Mammary epithelial cell (primary cell): ENCODE measurements at regions not wholly inside any gene's neighbourhood (a gene's known extent, or its start where the extent isn't known, plus 50 kb on each side); places are given as distances from the start of the nearest gene placed in this dataset.

ENCODE experiments used
- EZH2 ChIP-seq: IDR thresholded peaks from 2 replicates; pipeline ENCODE4 v1.6.1; 2012; ENCODE audit warnings: low read length, inconsistent platforms, borderline replicate concordance
- TF ChIP-seq, protein P1 (sequence below), 2 donors: IDR thresholded peaks in 1 of 2; conservative IDR thresholded peaks in 1 of 2; 2 replicates each; pipeline ENCODE4 v1.5.1; 2011 to 2012; ENCODE audit warnings: inconsistent platforms in 2 of 2, low read length in 2 of 2, mild to moderate bottlenecking in 2 of 2, control low read depth in 1 of 2, low read depth in 1 of 2; ENCODE audit not compliant: insufficient read depth in 1 of 2; ENCODE audit errors: extremely low read depth in 1 of 2

DNA sequence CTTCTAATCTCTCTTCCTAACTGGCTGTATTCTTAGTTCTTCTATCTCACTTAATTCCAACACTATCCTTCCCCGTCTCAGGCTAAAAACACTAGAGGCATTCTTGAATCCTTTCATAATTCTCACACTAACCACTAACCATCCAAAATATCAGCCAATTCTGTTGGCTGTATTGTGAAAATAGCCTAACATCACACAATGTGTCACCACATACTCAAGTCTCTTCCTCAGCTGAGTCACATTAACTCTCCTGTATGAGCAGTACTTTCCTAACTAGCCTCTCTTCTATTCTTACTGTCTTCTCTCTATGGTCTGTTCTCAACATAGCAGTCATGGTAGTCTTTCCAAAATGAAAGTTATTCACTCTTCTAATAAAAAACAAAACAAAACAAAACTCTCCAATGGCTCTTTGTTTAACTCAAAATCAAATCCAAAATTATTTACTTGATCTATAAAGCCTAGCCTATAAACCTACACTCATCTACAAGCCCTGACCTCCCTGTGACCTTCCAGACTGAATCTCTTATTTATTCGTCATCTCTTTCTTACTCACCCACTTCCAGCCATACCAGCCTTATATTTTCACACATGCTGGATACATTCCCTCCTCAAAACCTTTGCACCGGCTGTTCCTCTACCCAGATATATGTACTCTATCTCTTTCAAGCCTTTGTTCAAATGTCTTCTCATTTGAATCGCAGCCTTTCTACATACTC lies 445.9 kb downstream of the TLL1 start:
- TF ChIP-seq, protein P1, sequence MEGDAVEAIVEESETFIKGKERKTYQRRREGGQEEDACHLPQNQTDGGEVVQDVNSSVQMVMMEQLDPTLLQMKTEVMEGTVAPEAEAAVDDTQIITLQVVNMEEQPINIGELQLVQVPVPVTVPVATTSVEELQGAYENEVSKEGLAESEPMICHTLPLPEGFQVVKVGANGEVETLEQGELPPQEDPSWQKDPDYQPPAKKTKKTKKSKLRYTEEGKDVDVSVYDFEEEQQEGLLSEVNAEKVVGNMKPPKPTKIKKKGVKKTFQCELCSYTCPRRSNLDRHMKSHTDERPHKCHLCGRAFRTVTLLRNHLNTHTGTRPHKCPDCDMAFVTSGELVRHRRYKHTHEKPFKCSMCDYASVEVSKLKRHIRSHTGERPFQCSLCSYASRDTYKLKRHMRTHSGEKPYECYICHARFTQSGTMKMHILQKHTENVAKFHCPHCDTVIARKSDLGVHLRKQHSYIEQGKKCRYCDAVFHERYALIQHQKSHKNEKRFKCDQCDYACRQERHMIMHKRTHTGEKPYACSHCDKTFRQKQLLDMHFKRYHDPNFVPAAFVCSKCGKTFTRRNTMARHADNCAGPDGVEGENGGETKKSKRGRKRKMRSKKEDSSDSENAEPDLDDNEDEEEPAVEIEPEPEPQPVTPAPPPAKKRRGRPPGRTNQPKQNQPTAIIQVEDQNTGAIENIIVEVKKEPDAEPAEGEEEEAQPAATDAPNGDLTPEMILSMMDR (conservative IDR thresholded peaks at IDR 0.05 in 1 of 2, IDR thresholded peaks at IDR 0.05 in 1 of 2; ENCODE audit: extremely low read depth in 1 of 2, insufficient read depth in 1 of 2, low read depth in 1 of 2, low read length in 2 of 2) = no peak
- TF ChIP-seq EZH2 = no peak
